HG03378 (cell line): ENCODE measurements at regions not wholly inside any gene's neighbourhood (a gene's known extent, or its start where the extent isn't known, plus 50 kb on each side); places are given as distances from the start of the nearest gene placed in this dataset.
"Not testable (repeated sequence)": the region's sequence is repeated elsewhere in the genome, so short reads cannot be mapped to it uniquely, and the experiment has no call there.

Experiments used
- ATAC-seq: cut with Tn5 transposase; IDR thresholded peaks from one replicate; pipeline ENCODE4 v1.9.1; 2021; ENCODE audit warnings: mild to moderate bottlenecking, moderate library complexity; ENCODE audit not compliant: unreplicated experiment

DNA sequence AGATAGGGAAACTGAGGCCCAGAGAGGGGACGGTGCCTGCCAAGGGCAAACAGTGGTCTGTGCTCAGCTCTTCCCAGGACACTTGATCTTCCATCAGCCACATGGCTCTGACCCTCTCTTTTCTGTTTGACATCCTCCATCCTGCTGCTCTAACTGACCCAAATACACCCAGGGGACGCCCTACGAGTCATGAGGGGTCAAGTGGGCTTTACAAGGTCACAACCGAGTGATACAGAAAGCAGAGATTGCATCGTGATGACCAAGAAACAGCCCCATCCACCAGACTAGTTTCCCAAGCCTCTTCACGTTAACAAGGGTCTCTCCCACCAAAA, 131.2 kb upstream of the UNC5B start:
- no peak for ATAC-seq

DNA sequence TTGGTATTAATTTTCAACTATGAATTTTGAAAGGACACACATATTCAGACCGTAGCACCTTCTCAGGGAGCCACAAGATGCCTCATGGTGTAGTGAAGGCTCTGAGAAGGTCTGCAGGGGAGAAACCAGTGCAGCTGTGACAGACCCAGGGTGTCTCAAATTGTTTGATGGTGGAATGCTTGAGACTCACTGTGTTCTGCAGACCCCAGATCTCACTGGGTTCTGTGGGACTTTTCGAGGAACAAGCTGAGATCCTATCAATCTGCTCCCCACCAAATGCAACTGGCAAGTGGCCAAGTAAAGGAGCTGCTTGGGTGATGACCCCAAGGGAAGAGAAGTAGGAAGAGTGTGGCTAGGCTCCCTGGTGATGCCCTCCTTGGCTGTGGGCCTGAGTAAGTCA, 130.5 kb upstream of the UNC5B start:
- ATAC-seq: no peak

DNA sequence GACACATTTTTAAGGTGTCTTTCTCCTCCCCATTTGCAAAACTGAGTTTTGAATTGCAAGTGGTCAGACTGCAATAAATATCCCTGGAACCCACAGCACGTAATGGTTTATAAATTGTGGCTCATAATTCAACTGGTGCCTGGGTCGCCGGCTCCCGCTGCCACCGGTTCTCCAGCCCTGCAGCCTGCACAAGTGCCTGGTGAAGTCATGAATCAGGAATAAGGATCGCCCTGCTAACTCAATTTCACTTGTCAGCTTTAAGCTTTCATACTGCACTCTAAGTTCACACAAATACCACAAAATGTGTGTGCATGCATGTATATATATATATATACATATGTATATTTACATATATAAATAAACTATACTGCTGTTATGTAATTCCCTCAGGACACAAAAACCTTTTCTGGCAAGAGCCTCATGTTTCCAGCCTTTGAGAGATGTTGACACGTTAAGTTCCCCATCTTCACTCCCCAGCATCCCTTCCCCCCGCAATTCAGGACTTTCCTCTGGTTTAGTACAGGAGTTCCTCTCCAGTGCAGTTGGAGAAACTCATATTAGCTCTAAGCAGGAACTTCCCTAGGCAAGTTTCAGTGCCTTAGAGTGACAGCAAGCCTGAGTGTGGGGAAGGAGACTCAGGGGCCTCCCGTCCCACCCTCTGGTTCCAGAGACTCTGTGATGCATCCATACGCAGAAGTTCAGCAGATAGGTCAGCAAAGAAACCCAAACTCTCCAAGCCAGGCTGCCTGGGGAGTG, 129.2 kb upstream of the UNC5B start:
- ATAC-seq: no peak

DNA sequence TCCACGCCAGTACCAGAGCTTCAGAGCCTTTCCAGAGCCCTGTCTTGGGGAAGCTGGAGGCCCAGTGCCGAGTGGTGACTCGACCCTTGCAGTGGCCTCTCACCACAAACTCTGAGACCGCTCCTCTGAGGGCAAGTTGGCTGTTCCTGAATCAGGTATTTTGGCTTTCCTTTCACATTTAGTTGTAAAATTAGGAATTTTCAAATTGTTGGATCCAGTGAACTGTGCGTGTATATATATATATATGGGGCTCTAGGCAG, 128.7 kb upstream of the UNC5B start:
- no peak for ATAC-seq

DNA sequence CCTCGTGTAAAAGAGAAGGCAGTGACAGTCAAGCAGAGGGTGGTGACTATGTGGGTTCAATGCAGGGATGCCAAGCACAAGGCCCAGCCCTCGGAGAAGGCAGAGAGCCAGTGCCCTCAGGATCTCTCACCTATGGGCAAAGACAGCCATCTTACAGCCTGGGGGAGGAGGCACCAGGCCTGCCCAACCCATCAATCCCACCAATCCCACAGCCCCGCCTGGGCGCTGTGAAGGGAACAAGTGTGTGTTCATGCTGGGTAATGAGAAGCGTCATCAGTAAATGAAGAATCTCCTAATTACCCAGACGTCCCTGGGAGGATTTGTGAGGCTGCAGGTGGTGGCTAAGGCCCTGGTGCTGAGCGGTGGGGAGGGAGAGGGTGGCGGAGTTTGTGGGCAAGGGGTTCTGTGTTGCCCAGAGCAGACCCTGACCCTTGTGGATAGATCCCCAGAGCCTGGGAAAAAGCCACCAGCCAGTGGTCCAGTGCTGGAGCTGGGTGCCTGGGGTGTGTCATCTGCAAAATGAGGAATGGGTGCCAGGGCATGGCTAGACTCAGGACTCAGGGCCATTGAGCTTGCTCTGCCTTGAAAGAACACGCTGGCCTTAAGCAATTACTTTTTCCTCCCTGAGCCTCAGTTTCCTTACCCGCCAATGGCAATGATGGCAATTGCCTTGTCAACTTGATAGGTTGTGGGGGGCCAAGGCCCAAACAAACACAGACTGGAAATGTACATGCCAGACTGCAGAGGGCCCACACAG, 128.1 kb upstream of the UNC5B start:
- no peak for ATAC-seq

DNA sequence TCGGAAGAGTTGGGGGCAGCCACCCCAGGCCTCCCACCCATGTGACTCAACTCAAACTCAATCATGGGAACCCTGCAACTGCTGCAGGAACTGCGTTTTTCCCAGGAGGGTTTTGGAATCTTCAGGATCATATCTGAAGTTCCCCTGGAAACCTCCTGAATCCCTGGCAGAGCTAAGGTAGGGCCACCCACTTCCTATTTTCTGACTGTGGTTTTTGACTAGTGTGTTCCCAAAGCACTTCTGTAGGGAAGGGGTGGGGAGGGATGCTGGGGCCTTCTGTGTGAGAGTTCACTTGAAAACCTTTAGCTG, 127.6 kb upstream of the UNC5B start:
- ATAC-seq: no peak

DNA sequence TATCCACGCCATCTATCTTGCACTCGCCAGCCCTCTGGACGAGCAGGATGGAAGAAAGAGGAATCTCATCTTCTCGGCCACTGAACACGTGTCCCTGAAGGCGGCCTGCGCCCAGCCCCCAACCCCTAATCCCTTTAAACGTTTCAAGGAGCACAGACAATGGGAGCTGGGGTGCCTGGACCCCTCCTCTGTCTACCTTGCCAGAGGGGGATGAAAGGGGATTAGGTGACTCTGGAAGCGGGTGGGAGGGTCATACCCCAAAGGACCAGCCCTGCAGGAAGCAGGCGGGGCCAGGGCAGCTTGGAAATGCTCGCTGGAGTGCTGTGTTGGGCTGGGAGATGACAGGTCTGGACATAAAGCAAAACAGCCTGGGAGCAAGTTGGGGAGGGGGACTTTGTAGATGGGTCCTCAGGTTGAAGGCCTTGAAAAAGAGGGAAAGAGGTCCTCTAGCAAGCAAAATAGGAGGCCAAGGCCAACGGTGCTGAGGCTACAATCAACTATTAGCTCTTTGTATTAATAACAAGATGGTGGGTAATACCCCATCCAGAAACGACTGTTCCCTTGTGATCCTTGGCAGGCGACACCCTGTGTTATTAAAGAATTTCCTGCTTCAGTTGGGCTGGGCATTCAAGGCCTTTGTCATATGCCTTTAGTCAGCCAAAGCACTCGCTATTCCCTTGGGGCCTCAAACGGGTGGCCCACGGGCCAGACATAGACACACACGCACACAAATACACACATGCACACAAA, 126.5 kb upstream of the UNC5B start:
- no peak for ATAC-seq

DNA sequence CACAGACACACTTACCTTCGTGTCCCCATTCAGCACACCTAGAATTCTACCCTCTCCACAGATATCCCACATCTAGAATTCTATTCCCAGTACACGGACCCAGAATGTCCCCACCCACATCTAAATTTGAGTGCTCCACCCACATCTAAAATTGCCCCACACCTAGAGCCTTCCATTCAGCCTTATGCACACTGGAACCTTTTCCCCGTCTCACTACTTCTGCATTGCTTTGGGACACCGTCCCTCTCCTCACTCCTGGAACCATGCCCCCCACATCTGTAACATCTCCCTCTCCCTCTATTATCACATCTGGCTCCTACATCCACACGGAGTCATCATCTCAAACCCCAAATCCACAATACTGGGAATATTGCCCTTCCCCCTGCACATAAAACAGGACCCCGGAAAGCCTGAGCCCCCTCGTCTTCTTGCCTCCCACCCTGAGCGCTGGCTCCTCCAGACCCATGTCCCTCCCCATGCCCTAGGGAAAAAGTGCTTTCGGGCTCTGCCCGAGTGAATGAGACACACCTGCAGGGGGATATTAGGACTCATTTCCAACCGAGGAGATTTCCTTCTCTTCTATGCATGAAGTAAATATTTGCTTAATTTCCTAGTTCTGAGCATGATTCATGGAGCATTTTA, 125.8 kb upstream of the UNC5B start:
- ATAC-seq: no peak

DNA sequence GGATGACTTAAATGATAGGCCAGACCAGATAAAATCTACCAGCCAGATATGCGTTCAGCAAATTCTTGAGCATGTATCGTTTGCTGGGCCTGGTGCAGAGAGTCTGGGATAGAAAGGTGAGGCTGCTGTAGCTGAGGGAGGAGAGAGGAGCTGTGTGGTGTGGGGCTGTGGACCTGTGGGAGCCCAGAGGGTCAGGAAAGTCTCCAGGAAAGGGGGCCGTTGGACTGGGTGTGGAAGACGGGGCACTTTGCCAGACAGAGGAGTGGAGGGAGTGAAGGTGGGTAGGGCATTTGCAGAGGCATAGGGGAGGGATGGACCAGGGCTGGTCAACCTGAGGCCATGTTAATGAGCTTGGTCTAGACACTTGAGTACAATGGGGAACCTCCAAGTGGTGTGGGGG, 124.7 kb upstream of the UNC5B start:
- ATAC-seq: no peak

DNA sequence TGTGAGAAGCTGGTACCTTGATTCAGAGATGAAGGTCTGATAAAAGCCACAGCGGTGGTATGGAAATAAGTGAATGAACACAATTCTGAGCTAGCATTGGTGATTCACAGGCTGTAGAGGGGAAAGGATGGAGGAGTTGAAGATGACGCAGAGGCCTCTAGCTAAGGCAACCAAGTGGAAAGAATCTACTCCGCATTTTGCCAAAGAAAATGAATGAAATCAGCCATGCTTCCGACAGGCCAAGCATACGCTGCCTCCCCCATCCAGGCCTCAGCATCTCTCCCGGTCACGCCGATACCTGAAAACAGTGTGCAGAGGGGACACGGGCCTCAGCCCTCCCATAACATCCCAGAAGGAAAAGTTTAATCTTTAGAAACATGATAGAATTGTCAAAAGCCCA, 124.3 kb upstream of the UNC5B start:
- no peak for ATAC-seq

DNA sequence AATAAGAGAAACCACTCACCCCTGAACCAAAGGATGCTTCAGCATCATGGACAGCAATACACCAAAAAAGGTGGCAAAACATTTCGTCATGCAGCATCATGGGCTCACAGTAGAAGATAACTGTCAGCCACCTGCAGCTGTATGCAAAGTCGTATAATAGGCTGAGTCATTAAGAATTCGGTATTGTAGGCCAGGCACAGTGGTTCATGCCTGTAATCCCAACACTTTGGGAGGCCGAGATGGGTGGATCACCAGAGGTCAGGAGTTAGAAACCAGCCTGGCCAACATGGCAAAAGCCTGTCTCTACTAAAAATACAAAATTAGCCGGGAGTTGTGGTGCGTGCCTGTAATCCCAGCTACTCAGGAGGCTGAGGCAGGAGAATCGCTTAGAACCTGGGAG, 123.8 kb upstream of the UNC5B start:
- ATAC-seq: not testable (repeated sequence)

DNA sequence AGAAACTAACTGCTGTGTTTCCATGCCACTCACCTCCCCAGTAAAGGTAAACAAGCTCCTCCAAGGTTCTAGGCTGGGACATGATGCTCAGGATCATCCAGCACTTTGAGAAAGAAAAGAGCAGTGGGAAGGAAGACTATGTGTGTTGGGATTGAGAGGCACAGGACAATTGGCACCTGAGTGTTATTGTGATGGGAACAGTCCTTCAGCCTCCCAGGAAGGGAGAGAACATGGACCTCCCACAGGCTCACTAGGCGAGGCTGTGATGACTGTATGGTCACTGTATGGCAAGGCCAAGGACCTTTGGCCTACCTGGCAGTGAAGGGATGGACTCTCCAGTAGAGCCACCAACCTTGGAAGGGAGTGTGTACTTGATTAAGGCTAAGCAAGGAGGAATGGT, 123.2 kb upstream of the UNC5B start:
- no peak for ATAC-seq

DNA sequence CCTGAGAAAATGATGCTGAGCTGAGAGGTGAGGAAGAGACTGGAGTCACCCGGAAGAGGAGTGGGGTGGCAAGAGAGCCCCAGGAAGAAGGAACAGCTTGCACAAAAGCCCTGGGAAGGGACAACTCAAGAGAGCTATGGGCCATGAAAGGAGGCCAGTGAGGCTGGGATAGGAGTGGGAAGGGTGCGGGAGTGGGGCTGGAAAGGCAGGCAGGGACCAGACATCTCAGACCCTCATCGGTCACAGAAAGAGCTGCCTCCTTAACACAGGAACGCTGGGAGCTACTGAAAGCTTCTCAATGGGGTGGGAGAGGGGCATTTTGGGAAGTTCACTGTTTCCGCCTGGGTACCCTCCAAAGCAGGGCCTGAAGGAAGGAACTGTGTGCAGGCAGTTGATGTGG, 122.0 kb upstream of the UNC5B start:
- ATAC-seq: no peak

DNA sequence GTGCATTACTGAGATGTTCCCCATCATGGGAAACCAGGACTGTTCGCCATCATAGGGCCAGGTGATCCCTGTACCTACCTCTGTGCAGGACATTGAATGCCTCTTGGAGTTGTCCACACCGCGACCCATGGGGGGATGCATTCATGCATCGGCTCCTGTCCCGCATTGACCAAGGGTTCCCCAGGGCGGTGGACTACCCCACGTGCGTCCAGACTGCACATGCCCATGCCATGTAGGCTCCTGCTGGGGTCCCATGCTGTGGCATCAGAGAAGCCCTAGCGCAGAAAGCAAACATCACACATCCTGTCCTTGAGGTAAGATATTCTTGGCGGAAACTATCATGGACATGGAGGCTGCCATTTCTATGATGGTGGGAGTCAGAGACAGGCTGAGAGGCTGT, 121.6 kb upstream of the UNC5B start:
- no peak for ATAC-seq

DNA sequence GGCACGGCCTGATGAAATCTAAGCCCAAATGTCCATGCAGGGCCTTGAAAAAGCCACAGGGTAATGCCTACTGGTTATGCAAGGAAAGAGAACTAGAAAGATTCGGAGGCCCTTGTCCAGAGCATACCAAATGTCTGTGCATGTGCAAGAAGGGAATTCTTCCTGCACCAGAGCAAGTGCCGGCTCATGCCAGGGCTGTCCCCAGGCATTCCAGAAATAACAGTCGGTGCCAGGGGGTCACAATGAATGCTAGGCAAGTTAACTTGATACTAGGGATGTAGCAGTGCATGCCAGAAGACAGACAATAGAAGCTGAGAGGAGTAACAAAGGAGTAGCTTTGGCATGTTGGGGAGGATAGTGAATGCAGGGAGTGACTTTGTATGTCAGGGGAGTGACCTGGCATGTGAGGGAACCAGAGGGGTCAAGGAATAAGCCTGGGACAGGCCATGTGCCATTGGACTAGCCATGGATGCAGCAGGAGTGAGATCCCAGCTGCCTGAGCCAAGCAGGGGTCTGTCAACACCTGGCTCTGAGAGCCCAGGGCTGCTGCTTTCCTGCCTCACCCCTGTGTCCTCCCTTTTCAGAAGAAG, 119.5 kb upstream of the UNC5B start:
- no peak for ATAC-seq

DNA sequence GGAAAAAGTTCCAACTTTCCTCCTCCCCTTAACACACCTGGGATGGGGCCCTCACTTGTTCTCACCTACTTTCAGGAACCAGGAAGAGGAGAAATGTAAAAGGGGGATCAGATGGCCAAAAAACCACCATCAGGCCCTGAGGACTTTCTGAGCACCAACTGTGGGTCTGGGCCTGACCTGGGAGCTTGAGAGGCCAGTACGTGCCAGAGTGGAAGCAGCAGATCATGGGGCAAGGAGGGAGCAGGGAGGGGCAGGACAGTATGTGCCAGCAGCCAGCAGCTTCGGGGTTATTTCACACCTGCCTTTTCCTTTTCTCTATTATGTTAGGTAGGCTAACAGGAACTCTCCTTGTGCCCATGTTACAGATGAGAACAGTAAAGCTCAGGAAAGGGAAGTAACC, 118.8 kb upstream of the UNC5B start:
- ATAC-seq: no peak

DNA sequence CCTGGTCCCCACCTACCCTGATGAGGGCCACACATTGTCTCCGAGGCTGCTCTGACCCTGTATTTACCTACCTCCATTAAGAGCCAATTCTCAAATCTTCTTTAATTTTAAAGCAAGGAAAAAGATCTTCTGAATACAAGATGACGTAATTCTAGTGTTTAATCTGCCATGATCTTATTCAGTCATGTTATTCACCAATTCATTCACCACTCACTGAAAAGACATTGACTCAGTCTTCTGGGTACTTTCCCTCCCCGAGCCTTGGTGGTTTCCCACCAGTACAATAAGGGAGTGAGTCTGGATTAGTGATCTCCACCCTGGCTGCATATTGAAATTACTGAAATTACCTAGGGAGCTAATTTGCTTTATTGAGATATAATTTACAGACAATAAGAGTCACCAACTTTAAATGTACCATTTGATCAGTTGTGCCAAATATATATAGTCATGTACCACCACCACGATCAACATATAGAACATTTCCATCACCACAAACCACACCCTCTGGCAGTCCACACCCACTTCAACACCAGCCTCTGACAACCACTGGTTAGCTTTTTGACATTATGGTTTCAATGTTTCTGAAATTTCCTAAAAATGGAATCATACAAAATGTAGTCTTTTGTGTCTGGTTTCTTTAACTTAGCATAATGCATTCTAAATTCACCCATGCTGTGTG, 117.5 kb upstream of the UNC5B start:
- no peak for ATAC-seq

DNA sequence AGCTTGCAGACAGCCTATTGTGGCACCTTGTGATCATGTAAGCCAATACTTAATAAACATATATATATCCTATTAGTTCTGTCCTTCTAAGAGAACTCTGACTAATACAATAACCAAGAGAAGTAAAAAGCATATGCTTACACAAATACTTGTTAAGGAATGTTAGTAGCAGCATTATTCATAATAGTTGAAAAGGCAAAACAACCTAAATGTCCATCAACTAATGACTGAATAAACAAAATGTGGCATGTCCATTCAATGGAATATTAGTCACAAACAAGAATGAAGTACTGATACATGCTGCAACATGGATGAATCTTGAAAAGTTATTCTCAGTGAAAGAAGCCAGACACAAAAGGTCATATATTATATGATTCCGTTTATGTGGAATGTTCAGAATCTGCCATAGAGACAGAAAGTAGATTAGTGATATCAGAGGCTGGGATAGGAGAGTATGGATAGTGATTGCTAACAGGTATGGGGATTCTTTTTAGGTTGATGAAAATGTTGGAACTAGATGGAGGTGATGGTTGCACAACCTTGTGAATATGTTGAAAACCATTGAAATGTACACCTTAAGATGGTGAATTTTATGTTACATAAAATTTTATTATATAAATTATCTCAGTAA, 112.5 kb upstream of the UNC5B start:
- no peak for ATAC-seq

DNA sequence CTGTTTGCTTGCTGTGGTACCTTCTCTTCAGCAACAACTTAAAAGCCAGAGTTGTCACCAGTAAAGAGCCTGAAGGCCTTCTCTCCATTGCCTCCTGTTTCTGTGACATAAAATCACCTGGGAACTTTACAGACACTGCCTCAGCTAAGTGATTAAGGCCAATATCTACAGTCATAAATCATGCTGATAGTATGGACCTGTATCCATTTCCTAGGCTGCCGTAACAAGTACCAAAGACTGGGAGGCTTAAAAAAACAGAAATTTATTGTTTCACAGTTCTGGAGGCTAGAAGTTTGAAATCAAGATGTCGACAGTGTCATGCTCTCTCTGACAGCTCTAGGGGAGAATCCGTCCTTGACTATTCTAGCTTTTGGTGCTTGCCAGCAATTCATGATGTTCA, 108.4 kb upstream of the UNC5B start:
- ATAC-seq: no peak

DNA sequence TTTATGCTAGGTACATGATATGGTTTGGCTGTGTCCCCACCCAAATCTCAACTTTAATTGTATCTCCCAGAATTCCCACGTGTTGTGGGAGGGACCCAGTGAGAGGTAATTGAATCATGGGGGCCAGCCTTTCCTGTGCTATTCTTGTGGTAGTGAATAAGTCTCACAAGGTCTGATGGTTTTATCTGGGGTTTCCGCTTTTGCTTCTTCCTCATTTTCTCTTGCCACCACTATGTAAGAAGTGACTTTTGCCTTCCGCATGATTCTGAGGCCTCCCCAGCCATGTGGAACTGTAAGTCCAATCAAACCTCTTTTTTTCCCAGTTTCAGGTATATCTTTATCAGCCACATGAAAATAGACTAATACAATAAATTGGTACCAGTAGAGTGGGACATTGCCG, 106.2 kb upstream of the UNC5B start:
- not testable (repeated sequence) for ATAC-seq

DNA sequence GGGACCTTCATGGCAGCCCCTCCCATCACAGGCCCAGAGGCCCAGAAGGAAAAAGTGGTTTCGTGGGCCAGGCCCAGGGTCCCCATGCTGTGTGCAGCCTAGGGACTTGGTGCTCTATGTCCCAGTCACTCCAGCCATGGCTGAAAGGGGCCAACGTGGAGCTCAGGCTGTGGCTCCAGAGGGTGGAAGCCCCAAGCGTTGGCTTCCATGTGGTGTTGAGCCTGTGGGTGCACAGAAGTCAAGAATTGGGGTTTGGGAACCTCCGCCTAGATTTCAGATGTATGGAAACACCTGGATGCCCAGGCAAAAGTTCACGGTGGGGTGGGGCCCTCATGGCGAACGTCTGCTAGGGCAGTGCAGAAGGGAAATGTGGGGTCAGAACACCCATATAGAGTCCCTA, 105.3 kb upstream of the UNC5B start:
- ATAC-seq: not testable (repeated sequence)
